BE2C (cell line): ENCODE measurements at regions not wholly inside any gene's neighbourhood (a gene's known extent, or its start where the extent isn't known, plus 50 kb on each side); places are given as distances from the start of the nearest gene placed in this dataset.

Experiments
- DNase-seq: peaks from one replicate; pipeline ENCODE4 v3.0.0-alpha.2; 2020
- H3K27me3 ChIP-seq: fragments of 250-450 bp; sonication (Bioruptor Pico); 2 replicates; pipeline ENCODE4 v1.5.1; 2020; ENCODE audit warnings: mild to moderate bottlenecking
- H3K36me3 ChIP-seq: fragments of 250-450 bp; sonication (Bioruptor Pico); 2 replicates; pipeline ENCODE4 v1.5.1; 2020; ENCODE audit warnings: mild to moderate bottlenecking
- H3K4me1 ChIP-seq: fragments of 250-450 bp; sonication (Bioruptor Pico); 2 replicates; pipeline ENCODE4 v1.5.1; 2020
- H3K4me3 ChIP-seq: 2 replicates; pipeline ENCODE4 v1.5.1; 2011; ENCODE audit warnings: low read depth, low read length
- H3K9me3 ChIP-seq: fragments of 250-450 bp; sonication (Bioruptor Pico); 2 replicates; pipeline ENCODE4 v1.5.1; 2020
- TF ChIP-seq, protein P1 (sequence below): IDR thresholded peaks from 2 replicates; pipeline ENCODE4 v1.5.1; 2012; ENCODE audit warnings: mild to moderate bottlenecking, low read depth, low read length

DNA sequence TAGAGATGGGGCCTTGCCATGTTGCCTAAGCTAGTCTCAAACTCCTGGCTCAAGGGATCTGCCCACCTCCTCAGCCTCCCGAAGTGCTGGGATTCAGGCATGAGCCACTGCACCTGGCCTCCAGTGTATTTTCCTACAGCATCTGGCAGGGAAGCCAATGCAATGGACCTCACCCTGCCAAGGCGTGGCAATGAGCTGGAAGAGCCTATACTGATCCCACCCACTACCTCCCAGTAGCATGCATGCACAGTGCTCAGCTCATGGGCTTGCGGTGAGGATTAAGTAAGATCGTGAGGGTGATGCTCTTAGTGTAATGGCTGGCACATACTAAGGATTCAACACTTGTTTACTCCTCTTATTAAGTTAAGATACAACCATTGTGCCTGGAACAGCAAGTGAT, 69.7 kb downstream of the PHLDA1 start:
- H3K4me1 ChIP-seq, result no peaks in the 10 kb centered on the region
- no peak overlapping the region for H3K4me3 ChIP-seq
- H3K9me3 ChIP-seq, result no peaks in the 10 kb centered on the region
- H3K36me3 ChIP-seq, result no peaks in the 10 kb centered on the region
- no peaks in the 10 kb centered on the region for H3K27me3 ChIP-seq
- DNase-seq, result no peak
- TF ChIP-seq, protein P1, sequence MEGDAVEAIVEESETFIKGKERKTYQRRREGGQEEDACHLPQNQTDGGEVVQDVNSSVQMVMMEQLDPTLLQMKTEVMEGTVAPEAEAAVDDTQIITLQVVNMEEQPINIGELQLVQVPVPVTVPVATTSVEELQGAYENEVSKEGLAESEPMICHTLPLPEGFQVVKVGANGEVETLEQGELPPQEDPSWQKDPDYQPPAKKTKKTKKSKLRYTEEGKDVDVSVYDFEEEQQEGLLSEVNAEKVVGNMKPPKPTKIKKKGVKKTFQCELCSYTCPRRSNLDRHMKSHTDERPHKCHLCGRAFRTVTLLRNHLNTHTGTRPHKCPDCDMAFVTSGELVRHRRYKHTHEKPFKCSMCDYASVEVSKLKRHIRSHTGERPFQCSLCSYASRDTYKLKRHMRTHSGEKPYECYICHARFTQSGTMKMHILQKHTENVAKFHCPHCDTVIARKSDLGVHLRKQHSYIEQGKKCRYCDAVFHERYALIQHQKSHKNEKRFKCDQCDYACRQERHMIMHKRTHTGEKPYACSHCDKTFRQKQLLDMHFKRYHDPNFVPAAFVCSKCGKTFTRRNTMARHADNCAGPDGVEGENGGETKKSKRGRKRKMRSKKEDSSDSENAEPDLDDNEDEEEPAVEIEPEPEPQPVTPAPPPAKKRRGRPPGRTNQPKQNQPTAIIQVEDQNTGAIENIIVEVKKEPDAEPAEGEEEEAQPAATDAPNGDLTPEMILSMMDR, result no peak

DNA sequence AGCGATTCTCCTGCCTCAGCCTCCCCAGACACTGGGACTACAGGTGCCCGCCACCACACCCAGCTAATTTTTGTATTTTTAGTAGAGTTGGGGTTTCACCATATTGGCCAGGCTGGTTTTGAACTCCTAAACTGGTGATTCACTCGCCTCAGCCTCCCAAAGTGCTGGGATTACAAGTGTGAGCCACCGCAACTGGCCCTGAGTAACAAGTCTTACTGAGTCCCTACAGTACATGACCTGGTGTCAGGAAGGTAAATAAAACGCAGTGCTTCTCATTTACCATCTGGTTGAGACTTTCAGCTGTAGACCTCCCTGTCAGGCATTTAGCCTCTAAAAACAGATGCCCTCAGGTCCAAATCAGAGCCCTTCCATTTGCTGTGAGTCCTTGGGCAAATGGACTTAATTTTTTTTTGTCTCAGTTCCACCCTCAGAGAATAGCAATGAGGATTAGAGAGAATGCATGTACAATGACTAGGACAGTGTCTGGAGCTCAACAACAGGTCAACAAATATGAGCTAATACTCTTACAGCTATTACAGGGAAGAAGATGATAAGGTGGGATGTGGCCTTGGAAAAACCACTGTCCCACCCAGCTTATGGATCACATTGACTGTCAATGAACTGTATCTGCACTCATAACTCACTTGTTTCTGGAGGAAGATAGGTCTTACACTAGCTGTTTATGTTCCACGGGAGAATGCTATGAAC, 70.5 kb downstream of the PHLDA1 start:
- TF ChIP-seq, protein P1, result no peak
- no peaks in the 10 kb centered on the region for H3K36me3 ChIP-seq
- no peaks in the 10 kb centered on the region for H3K9me3 ChIP-seq
- no peak for DNase-seq
- H3K4me1 ChIP-seq, result no peaks in the 10 kb centered on the region
- H3K4me3 ChIP-seq, result no peak overlapping the region
- no peaks in the 10 kb centered on the region for H3K27me3 ChIP-seq

DNA sequence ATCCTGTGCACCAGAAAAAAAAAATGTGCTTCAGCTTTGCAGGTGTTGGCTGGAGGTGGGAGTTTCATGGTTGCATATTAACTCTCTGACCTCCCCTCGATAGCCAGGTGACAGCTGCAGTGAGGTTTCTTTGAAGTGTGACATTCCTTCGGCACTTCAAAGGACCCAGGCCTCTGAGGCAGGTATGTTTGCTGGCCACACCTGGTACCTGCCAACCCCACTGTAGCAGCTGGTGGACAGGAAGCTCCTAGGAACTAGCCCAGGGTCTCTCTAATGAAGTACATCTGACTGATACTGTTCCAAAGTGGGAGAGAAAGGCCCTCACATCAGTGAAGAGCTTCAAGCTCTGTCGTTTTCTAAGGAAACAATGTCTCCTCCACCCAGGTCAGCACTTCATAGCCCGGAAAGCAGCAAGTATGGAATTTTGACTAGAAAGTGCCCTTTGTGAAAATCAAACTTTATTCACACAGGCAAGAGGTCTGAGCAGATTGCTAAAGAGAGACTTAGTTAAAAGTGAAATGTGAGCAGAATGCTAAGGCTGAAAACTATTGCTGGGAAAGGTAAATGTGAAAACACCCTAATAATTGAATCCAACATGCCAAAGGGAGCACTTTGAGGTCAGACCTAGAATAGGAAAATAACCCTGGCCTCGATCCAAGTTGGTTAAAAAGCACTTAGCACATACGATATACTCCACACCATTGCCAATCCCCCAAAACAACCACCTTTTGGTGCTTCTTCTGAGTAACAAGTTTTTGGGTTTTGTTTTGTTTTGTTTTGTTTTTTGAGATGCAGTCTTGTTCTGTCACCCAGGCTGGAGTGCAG, 71.3 kb downstream of the PHLDA1 start:
- H3K4me1 ChIP-seq, result no peaks in the 10 kb centered on the region
- DNase-seq, result no peak
- no peak overlapping the region for H3K4me3 ChIP-seq

GRCh38 chr12:75959506-75959905, 72.1 kb downstream of the PHLDA1 start:
- H3K9me3 ChIP-seq, result no peaks in the 10 kb centered on the region
- no peaks in the 10 kb centered on the region for H3K4me1 ChIP-seq
- no peaks in the 10 kb centered on the region for H3K27me3 ChIP-seq
- no peak overlapping the region for H3K4me3 ChIP-seq
- H3K36me3 ChIP-seq, result no peaks in the 10 kb centered on the region
- TF ChIP-seq, protein P1, result no peak
- no peak for DNase-seq

More for the DNA sequence above, 71.3 kb downstream of the PHLDA1 start:
- Histone ChIP-seq H3K36me3 (no peaks in the 10 kb centered on the region), H3K9me3 (no peaks in the 10 kb centered on the region), H3K27me3 (no peaks in the 10 kb centered on the region)
- TF ChIP-seq, protein P1, result no peak

DNA sequence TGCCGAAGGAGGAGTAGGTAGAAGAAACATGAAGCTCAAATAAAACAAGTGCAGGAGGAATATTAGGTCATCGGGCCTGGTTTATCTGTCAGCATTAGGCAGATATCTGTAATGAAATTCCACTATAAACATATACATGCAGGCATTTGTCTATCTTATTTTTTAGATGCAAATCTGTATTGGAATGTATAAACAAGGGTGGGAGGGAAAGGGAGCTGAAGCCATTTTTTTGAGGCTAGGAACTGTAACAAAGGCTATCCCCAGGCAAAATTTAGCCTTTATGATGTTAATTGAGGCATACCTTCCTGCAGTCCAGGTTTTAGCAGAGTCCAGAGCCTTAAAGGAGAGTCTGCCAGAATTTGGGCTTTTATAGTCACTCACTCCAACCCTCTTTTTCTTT, 72.5 kb downstream of the PHLDA1 start:
- Histone ChIP-seq H3K36me3 (no peaks in the 10 kb centered on the region), H3K4me3 (no peak overlapping the region), H3K9me3 (no peaks in the 10 kb centered on the region), H3K27me3 (no peaks in the 10 kb centered on the region), H3K4me1 (no peaks in the 10 kb centered on the region)
- DNase-seq, result no peak
- TF ChIP-seq, protein P1, result no peak

GRCh38 chr12:75955251-75955650, 76.3 kb downstream of the PHLDA1 start:
- no peaks in the 10 kb centered on the region for H3K27me3 ChIP-seq
- no peaks in the 10 kb centered on the region; the same call in 1 of the 2 replicates for H3K4me1 ChIP-seq
- no peaks in the 10 kb centered on the region for H3K9me3 ChIP-seq
- TF ChIP-seq, protein P1, result no peak
- H3K4me3 ChIP-seq, result no peak overlapping the region
- DNase-seq, result no peak
- H3K36me3 ChIP-seq, result no peaks in the 10 kb centered on the region
